ENCODE measurements at regions not wholly inside any gene's neighbourhood (a gene's known extent, or its start where the extent isn't known, plus 50 kb on each side); places are given as distances from the start of the nearest gene placed in this dataset.

DNA sequence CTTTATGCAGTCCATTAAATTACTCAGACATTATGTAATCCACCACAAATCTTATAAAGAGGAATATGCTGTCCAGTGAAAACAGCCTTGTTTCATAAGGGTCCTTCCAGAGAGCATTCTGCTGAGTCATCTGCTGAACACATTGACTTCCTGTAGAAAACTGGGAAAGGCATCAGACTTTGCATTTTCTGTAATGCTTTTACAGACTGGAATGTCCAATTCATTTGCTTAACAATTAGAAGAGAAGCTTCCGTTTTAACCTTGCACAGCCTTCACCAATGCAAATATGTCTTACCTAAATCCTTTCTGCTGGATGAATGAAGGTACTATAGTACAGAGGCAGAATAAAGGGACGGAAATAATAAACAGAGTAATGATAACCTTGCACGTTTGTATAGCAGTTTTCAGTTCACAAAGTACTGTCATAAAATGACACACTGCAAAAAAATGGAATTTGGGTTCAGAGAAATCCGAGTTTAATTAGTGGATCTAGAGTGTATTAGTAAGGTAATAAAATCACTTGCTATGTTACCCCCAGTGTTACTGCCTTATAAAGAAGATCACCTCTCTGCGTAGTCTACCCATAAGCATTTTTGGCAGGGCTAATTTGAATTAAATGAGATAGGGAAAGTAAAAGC lies 301.5 kb downstream of the PYDC2 start:
- ATAC-seq (ENCODE audit: insufficient read depth, low FRiP score) (no peak), DNase-seq (peak in 2 of 3 donors; percentile 38 to 48)
- Histone ChIP-seq H3K9ac (ENCODE audit: insufficient read depth in 1 of 2, low read length in 2 of 2) (no peak overlapping the region), H3K27ac (ENCODE audit: low read depth in 1 of 2, low read length in 1 of 2) (no peak overlapping the region), H3K36me3 (ENCODE audit: control insufficient read depth in 4 of 4, insufficient read depth in 4 of 4, low read length in 4 of 4) (no peaks in the 10 kb centered on the region), H3K4me3 (no peak overlapping the region), H3K27me3 (ENCODE audit: control insufficient read depth in 3 of 3, insufficient read depth in 3 of 3, low read length in 2 of 3) (no peaks in the 10 kb centered on the region), H3K9me3 (ENCODE audit: control insufficient read depth in 4 of 4, insufficient read depth in 3 of 4, low read length in 3 of 4) (no peaks in the 10 kb centered on the region), H3K4me1 (ENCODE audit: control insufficient read depth in 5 of 5, insufficient read depth in 5 of 5, low read length in 5 of 5) (no peaks in the 10 kb centered on the region)
- WGBS, 2 donors: 56 to 57% methylated on average over 5 of the region's 5 CpGs
- TF ChIP-seq, protein P1, sequence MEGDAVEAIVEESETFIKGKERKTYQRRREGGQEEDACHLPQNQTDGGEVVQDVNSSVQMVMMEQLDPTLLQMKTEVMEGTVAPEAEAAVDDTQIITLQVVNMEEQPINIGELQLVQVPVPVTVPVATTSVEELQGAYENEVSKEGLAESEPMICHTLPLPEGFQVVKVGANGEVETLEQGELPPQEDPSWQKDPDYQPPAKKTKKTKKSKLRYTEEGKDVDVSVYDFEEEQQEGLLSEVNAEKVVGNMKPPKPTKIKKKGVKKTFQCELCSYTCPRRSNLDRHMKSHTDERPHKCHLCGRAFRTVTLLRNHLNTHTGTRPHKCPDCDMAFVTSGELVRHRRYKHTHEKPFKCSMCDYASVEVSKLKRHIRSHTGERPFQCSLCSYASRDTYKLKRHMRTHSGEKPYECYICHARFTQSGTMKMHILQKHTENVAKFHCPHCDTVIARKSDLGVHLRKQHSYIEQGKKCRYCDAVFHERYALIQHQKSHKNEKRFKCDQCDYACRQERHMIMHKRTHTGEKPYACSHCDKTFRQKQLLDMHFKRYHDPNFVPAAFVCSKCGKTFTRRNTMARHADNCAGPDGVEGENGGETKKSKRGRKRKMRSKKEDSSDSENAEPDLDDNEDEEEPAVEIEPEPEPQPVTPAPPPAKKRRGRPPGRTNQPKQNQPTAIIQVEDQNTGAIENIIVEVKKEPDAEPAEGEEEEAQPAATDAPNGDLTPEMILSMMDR (IDR thresholded peaks at IDR 0.05; ENCODE audit: control extremely low read depth, extremely low read depth): no peak

DNA sequence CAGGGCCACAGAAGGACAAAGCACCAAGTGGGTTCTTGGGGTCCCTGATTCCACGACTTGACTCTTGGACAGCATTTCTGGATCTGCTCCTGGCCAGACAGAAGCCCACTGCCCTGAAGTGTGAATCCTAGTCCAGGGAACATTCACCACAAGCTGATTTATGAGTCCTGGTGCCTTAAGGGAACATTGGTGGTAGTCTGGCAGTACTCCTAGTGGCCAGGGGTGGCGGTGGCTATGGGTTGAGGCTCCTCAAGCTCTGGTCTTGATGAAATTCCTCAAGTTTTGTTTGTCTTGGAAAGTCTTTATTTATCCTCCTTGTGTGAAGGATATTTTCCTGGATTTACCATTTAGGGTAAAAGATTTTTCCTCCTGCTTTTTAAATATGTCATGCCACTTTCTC lies 307.5 kb downstream of the PYDC2 start:
- TF ChIP-seq, protein P1 (IDR thresholded peaks at IDR 0.05; ENCODE audit: control extremely low read depth, extremely low read depth): no peak
- WGBS, 2 donors: 84 to 88% methylated on average over 2 of the region's 2 CpGs
- no peaks in the 10 kb centered on the region for H3K4me1 ChIP-seq (ENCODE audit: control insufficient read depth in 5 of 5, insufficient read depth in 5 of 5, low read length in 5 of 5)
- ATAC-seq (ENCODE audit: insufficient read depth, low FRiP score): no peak
- no peak overlapping the region for H3K27ac ChIP-seq (ENCODE audit: low read depth in 1 of 2, low read length in 1 of 2)
- no peak for DNase-seq
- no peaks in the 10 kb centered on the region for H3K27me3 ChIP-seq (ENCODE audit: control insufficient read depth in 3 of 3, insufficient read depth in 3 of 3, low read length in 2 of 3)
- peaks cover 0 to 6% (median 0%) of the 10 kb centered on the region in 4 donors for H3K9me3 ChIP-seq (ENCODE audit: control insufficient read depth in 4 of 4, insufficient read depth in 3 of 4, low read length in 3 of 4)
- no peak overlapping the region for H3K4me3 ChIP-seq
- H3K36me3 ChIP-seq (ENCODE audit: control insufficient read depth in 4 of 4, insufficient read depth in 4 of 4, low read length in 4 of 4): no peaks in the 10 kb centered on the region
- no peak overlapping the region for H3K9ac ChIP-seq (ENCODE audit: insufficient read depth in 1 of 2, low read length in 2 of 2)

DNA sequence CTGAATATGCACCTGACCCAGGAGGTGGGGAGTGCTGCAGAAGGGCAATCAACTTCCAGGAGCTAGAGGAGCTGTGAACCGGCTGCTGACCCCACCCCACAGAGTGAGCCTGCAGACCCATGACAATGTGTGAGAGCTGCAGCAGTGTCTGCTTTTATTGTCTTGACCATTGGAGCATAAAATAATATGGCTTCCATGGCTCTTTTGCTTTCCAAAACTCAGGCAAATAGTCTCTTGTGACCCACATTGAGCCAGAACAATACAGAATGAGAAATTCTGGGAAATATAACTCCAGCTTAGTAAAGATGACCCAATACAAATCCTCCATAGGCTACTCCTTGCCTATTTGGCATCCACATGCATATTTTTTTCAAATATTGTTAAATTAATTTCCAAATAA lies 309.6 kb downstream of the PYDC2 start:
- TF ChIP-seq, protein P1 (IDR thresholded peaks at IDR 0.05; ENCODE audit: control extremely low read depth, extremely low read depth): no peak
- DNase-seq (no peak), ATAC-seq (ENCODE audit: insufficient read depth, low FRiP score) (no peak)
- Histone ChIP-seq H3K4me3 (no peak overlapping the region), H3K4me1 (ENCODE audit: control insufficient read depth in 5 of 5, insufficient read depth in 5 of 5, low read length in 5 of 5) (no peaks in the 10 kb centered on the region), H3K9ac (ENCODE audit: insufficient read depth in 1 of 2, low read length in 2 of 2) (no peak overlapping the region), H3K9me3 (ENCODE audit: control insufficient read depth in 4 of 4, insufficient read depth in 3 of 4, low read length in 3 of 4) (peaks cover 0 to 6% (median 0%) of the 10 kb centered on the region in 4 donors), H3K27me3 (ENCODE audit: control insufficient read depth in 3 of 3, insufficient read depth in 3 of 3, low read length in 2 of 3) (no peaks in the 10 kb centered on the region), H3K27ac (ENCODE audit: low read depth in 1 of 2, low read length in 1 of 2) (no peak overlapping the region), H3K36me3 (ENCODE audit: control insufficient read depth in 4 of 4, insufficient read depth in 4 of 4, low read length in 4 of 4) (no peaks in the 10 kb centered on the region)
- 67 to 69% methylated on average over 1 of the region's 1 CpG for WGBS, 2 donors

DNA sequence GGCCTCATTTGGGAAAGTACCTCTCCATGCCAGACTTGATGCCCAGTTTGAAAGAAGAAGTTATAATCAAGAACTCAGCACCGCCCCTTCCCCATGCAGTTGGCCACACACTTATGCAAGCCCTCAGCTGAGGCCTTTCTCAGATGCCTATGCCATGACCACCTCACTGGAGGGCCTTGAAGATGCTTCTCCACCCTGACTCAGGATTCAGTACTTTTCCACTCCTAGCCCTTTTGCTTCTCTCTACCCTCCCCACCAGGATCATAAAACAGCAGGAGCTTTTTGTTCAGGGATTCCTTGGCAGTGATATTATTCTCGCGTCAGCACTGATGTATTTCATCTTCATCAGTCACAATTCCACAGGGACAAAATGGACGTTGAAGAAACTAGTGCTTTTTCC lies 313.5 kb downstream of the PYDC2 start:
- no peaks in the 10 kb centered on the region for H3K27me3 ChIP-seq (ENCODE audit: control insufficient read depth in 3 of 3, insufficient read depth in 3 of 3, low read length in 2 of 3)
- ATAC-seq (ENCODE audit: insufficient read depth, low FRiP score) (no peak), DNase-seq (no peak)
- no peaks in the 10 kb centered on the region for H3K36me3 ChIP-seq (ENCODE audit: control insufficient read depth in 4 of 4, insufficient read depth in 4 of 4, low read length in 4 of 4)
- no peak overlapping the region for H3K9ac ChIP-seq (ENCODE audit: insufficient read depth in 1 of 2, low read length in 2 of 2)
- WGBS, 2 donors: 49 to 57% methylated on average over 4 of the region's 4 CpGs
- no peak overlapping the region for H3K4me3 ChIP-seq
- TF ChIP-seq, protein P1 (IDR thresholded peaks at IDR 0.05; ENCODE audit: control extremely low read depth, extremely low read depth): no peak
- no peak overlapping the region for H3K27ac ChIP-seq (ENCODE audit: low read depth in 1 of 2, low read length in 1 of 2)
- H3K9me3 ChIP-seq (ENCODE audit: control insufficient read depth in 4 of 4, insufficient read depth in 3 of 4, low read length in 3 of 4): peaks cover 0 to 2% (median 0%) of the 10 kb centered on the region in 4 donors
- H3K4me1 ChIP-seq (ENCODE audit: control insufficient read depth in 5 of 5, insufficient read depth in 5 of 5, low read length in 5 of 5): no peaks in the 10 kb centered on the region
